ENCODE measurements at regions not wholly inside any gene's neighbourhood (a gene's known extent, or its start where the extent isn't known, plus 50 kb on each side); places are given as distances from the start of the nearest gene placed in this dataset.

DNA sequence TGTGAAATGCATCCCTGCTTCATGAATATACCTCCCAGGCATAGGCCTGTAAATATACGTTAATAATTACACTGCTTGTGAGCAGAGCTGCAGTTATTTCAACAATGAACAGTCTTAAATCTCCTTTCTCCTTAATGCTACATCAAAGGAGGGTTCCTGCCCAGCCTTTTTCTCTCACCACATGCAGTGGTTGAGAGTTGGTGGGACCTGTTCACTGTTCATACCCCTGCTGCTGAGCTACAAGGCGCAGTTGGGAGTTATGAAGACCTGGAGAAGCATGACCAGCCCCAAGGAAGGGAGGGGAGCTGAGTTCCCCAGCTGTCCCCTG, 111.9 kb upstream of the FOXQ1 start:
- TF ChIP-seq, protein P1, sequence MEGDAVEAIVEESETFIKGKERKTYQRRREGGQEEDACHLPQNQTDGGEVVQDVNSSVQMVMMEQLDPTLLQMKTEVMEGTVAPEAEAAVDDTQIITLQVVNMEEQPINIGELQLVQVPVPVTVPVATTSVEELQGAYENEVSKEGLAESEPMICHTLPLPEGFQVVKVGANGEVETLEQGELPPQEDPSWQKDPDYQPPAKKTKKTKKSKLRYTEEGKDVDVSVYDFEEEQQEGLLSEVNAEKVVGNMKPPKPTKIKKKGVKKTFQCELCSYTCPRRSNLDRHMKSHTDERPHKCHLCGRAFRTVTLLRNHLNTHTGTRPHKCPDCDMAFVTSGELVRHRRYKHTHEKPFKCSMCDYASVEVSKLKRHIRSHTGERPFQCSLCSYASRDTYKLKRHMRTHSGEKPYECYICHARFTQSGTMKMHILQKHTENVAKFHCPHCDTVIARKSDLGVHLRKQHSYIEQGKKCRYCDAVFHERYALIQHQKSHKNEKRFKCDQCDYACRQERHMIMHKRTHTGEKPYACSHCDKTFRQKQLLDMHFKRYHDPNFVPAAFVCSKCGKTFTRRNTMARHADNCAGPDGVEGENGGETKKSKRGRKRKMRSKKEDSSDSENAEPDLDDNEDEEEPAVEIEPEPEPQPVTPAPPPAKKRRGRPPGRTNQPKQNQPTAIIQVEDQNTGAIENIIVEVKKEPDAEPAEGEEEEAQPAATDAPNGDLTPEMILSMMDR (IDR thresholded peaks at IDR 0.05): no peak
- no peak for TF ChIP-seq POLR2A (IDR thresholded peaks at IDR 0.05)
